ENCODE measurements at regions not wholly inside any gene's neighbourhood (a gene's known extent, or its start where the extent isn't known, plus 50 kb on each side); places are given as distances from the start of the nearest gene placed in this dataset.

DNA sequence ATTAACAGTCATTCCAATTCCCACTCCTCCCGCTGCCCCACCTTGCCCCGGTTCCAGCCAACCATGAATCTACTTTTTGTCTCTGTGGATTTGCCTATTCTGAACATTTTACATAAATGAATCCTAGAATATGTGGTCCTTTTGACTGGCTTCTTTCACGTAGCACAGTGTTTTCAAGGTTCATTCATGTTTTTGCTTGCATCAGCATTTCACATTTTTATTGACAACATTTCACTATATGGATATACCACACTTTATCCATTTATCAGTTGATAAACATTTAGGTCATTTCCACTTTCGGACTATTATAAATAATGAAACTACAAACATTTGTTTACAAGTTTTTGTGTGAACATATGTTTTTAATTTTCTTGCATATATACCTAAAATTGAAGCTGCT, 182.0 kb downstream of the ZNF248 start:
- Histone ChIP-seq H3K9me2 (replicated peaks; ENCODE audit: insufficient read depth) (no peaks in the 10 kb centered on the region), H3K27ac (no peak overlapping the region), H3K9me3 (ENCODE audit: low read depth) (no peaks in the 10 kb centered on the region), H3K4me1 (ENCODE audit: insufficient read depth) (no peaks in the 10 kb centered on the region), H3K27me3 (no peaks in the 10 kb centered on the region), H4K20me1 (ENCODE audit: insufficient read depth, poor library complexity, severe bottlenecking) (no peaks in the 10 kb centered on the region), H3K36me3 (replicated peaks; ENCODE audit: insufficient read depth, low read depth) (no peaks in the 10 kb centered on the region), H3K4me2 (no peak overlapping the region), H3K4me3 (no peak overlapping the region), H2AFZ (no peak overlapping the region), H3K79me2 (no peaks in the 10 kb centered on the region)
- DNase-seq (ENCODE audit: low spot score): no peak
- WGBS (ENCODE audit: low lambda C conversion rate, missing lambda C conversion rate): 65% methylated on average over 4 of the region's 4 CpGs
- TF ChIP-seq, protein P1, sequence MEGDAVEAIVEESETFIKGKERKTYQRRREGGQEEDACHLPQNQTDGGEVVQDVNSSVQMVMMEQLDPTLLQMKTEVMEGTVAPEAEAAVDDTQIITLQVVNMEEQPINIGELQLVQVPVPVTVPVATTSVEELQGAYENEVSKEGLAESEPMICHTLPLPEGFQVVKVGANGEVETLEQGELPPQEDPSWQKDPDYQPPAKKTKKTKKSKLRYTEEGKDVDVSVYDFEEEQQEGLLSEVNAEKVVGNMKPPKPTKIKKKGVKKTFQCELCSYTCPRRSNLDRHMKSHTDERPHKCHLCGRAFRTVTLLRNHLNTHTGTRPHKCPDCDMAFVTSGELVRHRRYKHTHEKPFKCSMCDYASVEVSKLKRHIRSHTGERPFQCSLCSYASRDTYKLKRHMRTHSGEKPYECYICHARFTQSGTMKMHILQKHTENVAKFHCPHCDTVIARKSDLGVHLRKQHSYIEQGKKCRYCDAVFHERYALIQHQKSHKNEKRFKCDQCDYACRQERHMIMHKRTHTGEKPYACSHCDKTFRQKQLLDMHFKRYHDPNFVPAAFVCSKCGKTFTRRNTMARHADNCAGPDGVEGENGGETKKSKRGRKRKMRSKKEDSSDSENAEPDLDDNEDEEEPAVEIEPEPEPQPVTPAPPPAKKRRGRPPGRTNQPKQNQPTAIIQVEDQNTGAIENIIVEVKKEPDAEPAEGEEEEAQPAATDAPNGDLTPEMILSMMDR (IDR thresholded peaks at IDR 0.05; ENCODE audit: poor library complexity): no peak
- TF ChIP-seq EZH2phosphoT487 (IDR thresholded peaks at IDR 0.05; ENCODE audit: low read depth, severe bottlenecking, unreplicated experiment) (no peak), EZH2 (IDR thresholded peaks at IDR 0.05; ENCODE audit: borderline replicate concordance) (no peak)

DNA sequence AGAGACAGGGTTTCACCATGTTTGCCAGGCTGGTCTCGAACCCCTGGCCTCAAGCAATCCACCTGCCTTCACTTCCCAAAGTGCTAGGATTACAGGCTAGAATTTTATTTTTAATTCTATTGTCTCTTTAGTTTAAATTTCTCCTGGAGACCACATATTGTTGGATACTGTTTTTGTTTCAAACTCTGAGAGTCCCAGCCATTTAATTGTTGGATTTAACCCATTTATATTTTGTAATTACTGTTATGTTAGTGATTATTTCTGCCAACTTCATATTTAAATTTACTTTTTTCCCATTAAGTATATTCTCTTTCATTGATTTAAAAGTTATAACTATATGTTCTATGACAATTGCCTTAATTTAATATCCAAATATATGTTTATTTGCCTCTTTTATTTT, 185.6 kb downstream of the ZNF248 start:
- H2AFZ ChIP-seq: no peak overlapping the region
- 36% methylated on average over 1 of the region's 1 CpG for WGBS (ENCODE audit: low lambda C conversion rate, missing lambda C conversion rate)
- DNase-seq (ENCODE audit: low spot score): no peak
- H3K27ac ChIP-seq: no peak overlapping the region
- H3K4me1 ChIP-seq (ENCODE audit: insufficient read depth): no peaks in the 10 kb centered on the region
- H3K4me2 ChIP-seq: no peak overlapping the region
- no peaks in the 10 kb centered on the region for H3K9me3 ChIP-seq (ENCODE audit: low read depth)
- no peaks in the 10 kb centered on the region for H3K9me2 ChIP-seq (replicated peaks; ENCODE audit: insufficient read depth)
- no peak overlapping the region for H3K4me3 ChIP-seq
- H3K27me3 ChIP-seq: no peaks in the 10 kb centered on the region
- H3K79me2 ChIP-seq: no peaks in the 10 kb centered on the region
- H3K36me3 ChIP-seq (replicated peaks; ENCODE audit: insufficient read depth, low read depth): no peaks in the 10 kb centered on the region
- TF ChIP-seq EZH2 (IDR thresholded peaks at IDR 0.05; ENCODE audit: borderline replicate concordance) (no peak), EZH2phosphoT487 (IDR thresholded peaks at IDR 0.05; ENCODE audit: low read depth, severe bottlenecking, unreplicated experiment) (no peak)
- TF ChIP-seq, protein P1 (IDR thresholded peaks at IDR 0.05; ENCODE audit: poor library complexity): no peak
- no peaks in the 10 kb centered on the region for H4K20me1 ChIP-seq (ENCODE audit: insufficient read depth, poor library complexity, severe bottlenecking)

DNA sequence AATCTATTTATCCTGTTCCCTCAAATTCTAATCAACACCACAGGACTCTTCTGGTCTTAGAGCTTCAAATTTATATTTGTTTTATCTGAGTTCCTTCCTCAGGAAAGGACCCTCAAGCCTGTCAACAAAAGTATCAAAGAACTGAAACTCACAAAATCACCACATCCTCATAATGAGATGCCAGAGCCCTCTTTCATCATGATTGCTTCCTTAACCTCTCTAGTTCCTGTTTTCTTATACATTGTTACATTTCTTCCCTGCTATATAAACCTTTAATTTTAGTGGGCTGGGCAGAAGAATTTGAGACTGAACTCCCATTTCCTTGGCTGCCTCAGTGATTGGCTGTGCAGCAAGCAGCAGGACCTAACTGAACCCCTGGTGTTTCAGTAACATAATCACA, 189.7 kb downstream of the ZNF248 start:
- no peaks in the 10 kb centered on the region for H3K9me3 ChIP-seq (ENCODE audit: low read depth)

More for the DNA sequence above, 189.7 kb downstream of the ZNF248 start:
- Histone ChIP-seq H3K4me1 (ENCODE audit: insufficient read depth) (no peaks in the 10 kb centered on the region), H3K79me2 (no peaks in the 10 kb centered on the region), H2AFZ (no peak overlapping the region), H3K9me2 (replicated peaks; ENCODE audit: insufficient read depth) (no peaks in the 10 kb centered on the region), H3K27me3 (no peaks in the 10 kb centered on the region), H4K20me1 (ENCODE audit: insufficient read depth, poor library complexity, severe bottlenecking) (no peaks in the 10 kb centered on the region), H3K36me3 (replicated peaks; ENCODE audit: insufficient read depth, low read depth) (no peaks in the 10 kb centered on the region), H3K4me3 (no peak overlapping the region), H3K27ac (no peak overlapping the region), H3K4me2 (no peak overlapping the region)
- DNase-seq (ENCODE audit: low spot score): no peak
- TF ChIP-seq EZH2 (IDR thresholded peaks at IDR 0.05; ENCODE audit: borderline replicate concordance): no peak
- TF ChIP-seq, protein P1 (IDR thresholded peaks at IDR 0.05; ENCODE audit: poor library complexity): no peak
- no peak for TF ChIP-seq EZH2phosphoT487 (IDR thresholded peaks at IDR 0.05; ENCODE audit: low read depth, severe bottlenecking, unreplicated experiment)

All from hepatocyte (in vitro differentiated cells).